GM23248 (cell line): ENCODE measurements at regions not wholly inside any gene's neighbourhood (a gene's known extent, or its start where the extent isn't known, plus 50 kb on each side); places are given as distances from the start of the nearest gene placed in this dataset.
"Not testable (repeated sequence)": the region's sequence is repeated elsewhere in the genome, so short reads cannot be mapped to it uniquely, and the experiment has no call there.

ENCODE experiments used
- DNase-seq: peaks from one replicate; pipeline ENCODE4 v3.0.0-alpha.2; 2015
- H2AFZ ChIP-seq: fragments of 200-600 bp; sonication (generic); 2 replicates; pipeline ENCODE4 v1.6.1; 2016; ENCODE audit warnings: antibody characterized with exemption
- H3F3A ChIP-seq: fragments of 200-600 bp; sonication (generic); 2 replicates; pipeline ENCODE4 v1.6.1; 2016; ENCODE audit warnings: mild to moderate bottlenecking, antibody characterized with exemption, mixed run types; ENCODE audit not compliant: insufficient read depth
- H3K27ac ChIP-seq: fragments of 200-600 bp; sonication (generic); 2 replicates; pipeline ENCODE4 v1.5.1; 2016; ENCODE audit warnings: mild to moderate bottlenecking
- H3K27me3 ChIP-seq: fragments of 200-600 bp; sonication (generic); replicated peaks from 2 replicates; pipeline ENCODE4 v1.6.1; 2016; ENCODE audit warnings: mild to moderate bottlenecking; ENCODE audit not compliant: insufficient read depth
- H3K36me3 ChIP-seq: fragments of 200-600 bp; sonication (generic); 2 replicates; pipeline ENCODE4 v1.6.1; 2016; ENCODE audit warnings: low read depth, mild to moderate bottlenecking
- H3K4me1 ChIP-seq: fragments of 200-600 bp; sonication (generic); 2 replicates; pipeline ENCODE4 v1.6.1; 2016; ENCODE audit warnings: mild to moderate bottlenecking; ENCODE audit not compliant: insufficient read depth
- H3K4me2 ChIP-seq: fragments of 200-600 bp; sonication (generic); one replicate; pipeline ENCODE4 v1.6.1; 2016; ENCODE audit warnings: mild to moderate bottlenecking; ENCODE audit not compliant: unreplicated experiment
- H3K4me3 ChIP-seq: fragments of 200-600 bp; sonication (generic); 2 replicates; pipeline ENCODE4 v1.5.1; 2016; ENCODE audit warnings: mild to moderate bottlenecking
- H3K79me2 ChIP-seq: fragments of 200-600 bp; sonication (generic); 2 replicates; pipeline ENCODE4 v1.6.1; 2016; ENCODE audit warnings: mild to moderate bottlenecking; ENCODE audit not compliant: insufficient read depth
- H3K9ac ChIP-seq: fragments of 200-600 bp; sonication (generic); 2 replicates; pipeline ENCODE4 v1.6.1; 2016; ENCODE audit warnings: mild to moderate bottlenecking
- H3K9me2 ChIP-seq: fragments of 200-600 bp; sonication (generic); 2 replicates; pipeline ENCODE4 v1.6.1; 2016; ENCODE audit warnings: mixed run types, mild to moderate bottlenecking, moderate library complexity; ENCODE audit not compliant: insufficient read depth
- H3K9me3 ChIP-seq: fragments of 200-600 bp; sonication (generic); one replicate; pipeline ENCODE4 v1.6.1; 2017; ENCODE audit warnings: low read depth
- H4K20me1 ChIP-seq: fragments of 200-600 bp; sonication (generic); 2 replicates; pipeline ENCODE4 v1.6.0; 2016; ENCODE audit not compliant: insufficient read depth
- EZH2 ChIP-seq: fragments of 200-600 bp; sonication (generic); IDR thresholded peaks from 2 replicates; pipeline ENCODE4 v1.6.1; 2018; ENCODE audit warnings: antibody characterized with exemption, mild to moderate bottlenecking; ENCODE audit not compliant: insufficient read depth, poor library complexity, severe bottlenecking
- EZH2phosphoT487 ChIP-seq: fragments of 200-600 bp; sonication (generic); IDR thresholded peaks from 2 replicates; pipeline ENCODE4 v1.6.1; 2018; ENCODE audit warnings: antibody characterized with exemption, moderate library complexity, mild to moderate bottlenecking, low read depth; ENCODE audit not compliant: insufficient read depth
- WGBS, 2 experiments: methylation state at CpG; one replicate each; pipeline ENCODE4 v1.1.6; 2015 to 2017; ENCODE audit warnings: low lambda C conversion rate in 2 of 2, low coverage in 1 of 2; ENCODE audit errors: missing lambda C conversion rate in 2 of 2; 5-methylcytosine and 5-hydroxymethylcytosine counted together
- in situ Hi-C: fragments of 300-500 bp; cut with MboI; formaldehyde crosslinking; loops from 2 replicates; pipeline ENCODE4 v1.15.0; 2020

GRCh38 chr13:23050126-23050525 is 130.7 kb upstream of the SGCG start:
- TF ChIP-seq EZH2phosphoT487 (no peak), EZH2 (no peak)
- Histone ChIP-seq H2AFZ (no peak overlapping the region; the same call in 1 of the 2 replicates), H3K27me3 (no peaks in the 10 kb centered on the region), H4K20me1 (no peaks in the 10 kb centered on the region), H3F3A (no peaks in the 10 kb centered on the region), H3K36me3 (no peaks in the 10 kb centered on the region), H3K27ac (no peak overlapping the region), H3K4me3 (no peak overlapping the region), H3K4me2 (no peak overlapping the region), H3K9me3 (no peaks in the 10 kb centered on the region), H3K9ac (no peak overlapping the region), H3K79me2 (no peaks in the 10 kb centered on the region), H3K9me2 (no peaks in the 10 kb centered on the region), H3K4me1 (no peaks in the 10 kb centered on the region)
- DNase-seq = no peak
- in situ Hi-C loops = no loop called here
- 77 to 84% methylated on average over 3 of the region's 3 CpGs for WGBS, 2 experiments

- H3K4me1 ChIP-seq, in situ Hi-C loops, H3K9me2 ChIP-seq, DNase-seq, H3F3A ChIP-seq, H4K20me1 ChIP-seq, H3K27ac ChIP-seq, H3K79me2 ChIP-seq, H3K4me2 ChIP-seq, H2AFZ ChIP-seq, H3K9me3 ChIP-seq, H3K4me3 ChIP-seq, H3K36me3 ChIP-seq, H3K27me3 ChIP-seq, H3K9ac ChIP-seq: not testable (repeated sequence)
- 62 to 75% methylated on average over 5 of the region's 5 CpGs for WGBS, 2 experiments
Observed at GRCh38 chr13:23053711-23054110, 127.1 kb upstream of the SGCG start.

GRCh38 chr13:23059173-23059572 is 121.6 kb upstream of the SGCG start:
- TF ChIP-seq EZH2phosphoT487 = no peak
- TF ChIP-seq EZH2 = no peak
- Histone ChIP-seq H3K4me3 (no peak overlapping the region), H3K9me3 (no peaks in the 10 kb centered on the region), H3K4me2 (no peak overlapping the region), H3K4me1 (no peaks in the 10 kb centered on the region), H3K27me3 (no peaks in the 10 kb centered on the region), H4K20me1 (no peaks in the 10 kb centered on the region), H3K27ac (no peak overlapping the region), H3K9ac (no peak overlapping the region), H3K36me3 (no peaks in the 10 kb centered on the region), H3K9me2 (no peaks in the 10 kb centered on the region), H2AFZ (no peak overlapping the region), H3F3A (no peaks in the 10 kb centered on the region), H3K79me2 (no peaks in the 10 kb centered on the region)
- in situ Hi-C loops = no loop called here
- DNase-seq = no peak

GRCh38 chr13:23060959-23061358 is 119.8 kb upstream of the SGCG start:
- TF ChIP-seq EZH2 (no peak), EZH2phosphoT487 (no peak)
- no peaks in the 10 kb centered on the region for H3K9me2 ChIP-seq
- DNase-seq = no peak
- H3K4me1 ChIP-seq = no peaks in the 10 kb centered on the region
- in situ Hi-C loops = no loop called here
- no peak overlapping the region for H3K4me3 ChIP-seq
- H4K20me1 ChIP-seq = no peaks in the 10 kb centered on the region
- H3F3A ChIP-seq = no peaks in the 10 kb centered on the region
- no peak overlapping the region for H3K4me2 ChIP-seq
- H3K9me3 ChIP-seq = no peaks in the 10 kb centered on the region
- H3K9ac ChIP-seq = no peak overlapping the region
- no peak overlapping the region for H2AFZ ChIP-seq
- no peaks in the 10 kb centered on the region for H3K27me3 ChIP-seq
- H3K79me2 ChIP-seq = no peaks in the 10 kb centered on the region
- no peaks in the 10 kb centered on the region for H3K36me3 ChIP-seq
- H3K27ac ChIP-seq = no peak overlapping the region
- WGBS, 2 experiments = 82 to 88% methylated on average over 1 of the region's 1 CpG

- Histone ChIP-seq H3F3A (peaks cover 20% of the 10 kb centered on the region), H4K20me1 (no peaks in the 10 kb centered on the region), H3K27ac (no peak overlapping the region), H3K27me3 (no peaks in the 10 kb centered on the region), H3K36me3 (no peaks in the 10 kb centered on the region), H3K9me2 (no peaks in the 10 kb centered on the region), H3K4me3 (no peak overlapping the region), H3K79me2 (no peaks in the 10 kb centered on the region), H3K9ac (no peak overlapping the region), H3K4me2 (no peak overlapping the region), H3K4me1 (peaks cover 12% of the 10 kb centered on the region), H3K9me3 (peaks cover 5% of the 10 kb centered on the region), H2AFZ (no peak overlapping the region)
- in situ Hi-C loops = no loop called here
- no peak for TF ChIP-seq EZH2
- TF ChIP-seq EZH2phosphoT487 = no peak
- DNase-seq = no peak
- WGBS, 2 experiments = 76 to 89% methylated on average over 5 of the region's 5 CpGs
Observed at GRCh38 chr13:23067129-23067528, 113.7 kb upstream of the SGCG start.
